ENCODE measurements at regions not wholly inside any gene's neighbourhood (a gene's known extent, or its start where the extent isn't known, plus 50 kb on each side); places are given as distances from the start of the nearest gene placed in this dataset.

- TF ChIP-seq CTCF (IDR thresholded peaks at IDR 0.05; ENCODE audit: insufficient read depth, low read depth, low read length) = no peak
- no peak for TF ChIP-seq EZH2 (IDR thresholded peaks at IDR 0.05; ENCODE audit: insufficient read depth, low read length)
Observed at GRCh38 chr5:153005711-153006110, 484.8 kb upstream of the GRIA1 start.

Data from astrocyte (in vitro differentiated cells and primary cell).